ENCODE measurements at regions not wholly inside any gene's neighbourhood (a gene's known extent, or its start where the extent isn't known, plus 50 kb on each side); places are given as distances from the start of the nearest gene placed in this dataset.

DNA sequence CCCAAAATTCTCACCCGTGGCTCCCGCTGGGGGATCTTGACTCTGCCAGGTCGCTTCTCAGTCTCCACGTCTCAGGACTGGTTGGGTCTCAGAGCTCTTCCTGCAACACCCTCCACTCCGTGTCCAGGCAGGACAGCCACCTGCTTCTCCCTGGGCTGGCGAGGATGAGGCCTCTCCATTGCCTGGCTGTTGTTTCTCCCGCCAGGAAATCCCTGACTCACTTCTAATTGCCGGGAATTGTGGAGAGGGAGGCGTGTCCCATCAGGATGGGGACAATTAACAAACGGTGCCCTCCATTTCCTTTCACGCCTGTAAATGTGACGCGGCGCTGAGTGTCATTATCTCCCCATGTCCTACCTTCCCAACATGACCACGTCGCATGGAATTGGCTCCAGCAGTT lies 204.5 kb downstream of the RBFOX3 start:
- DNase-seq (ENCODE audit: extremely low read depth, low read depth), result no peak

DNA sequence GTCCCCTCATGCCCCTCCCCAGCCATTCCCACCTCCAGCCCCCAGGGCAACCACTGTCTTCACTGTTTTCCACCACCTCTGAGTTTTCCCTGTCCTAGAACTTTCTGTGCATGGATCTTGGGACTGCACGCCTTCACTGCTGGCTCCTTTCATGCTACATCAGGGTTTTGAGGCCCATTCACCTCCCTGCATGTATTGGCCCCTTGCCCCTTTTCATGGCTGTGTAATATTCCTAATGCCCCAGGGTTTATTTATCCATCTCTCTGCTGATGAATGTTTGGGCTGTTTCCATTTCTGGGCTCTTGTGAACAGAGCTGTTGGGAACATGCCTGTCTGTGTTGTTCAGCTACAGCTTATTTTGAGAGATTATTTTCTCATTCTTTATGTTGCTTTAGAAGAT lies 205.0 kb downstream of the RBFOX3 start:
- DNase-seq (ENCODE audit: extremely low read depth, low read depth), result no peak

DNA sequence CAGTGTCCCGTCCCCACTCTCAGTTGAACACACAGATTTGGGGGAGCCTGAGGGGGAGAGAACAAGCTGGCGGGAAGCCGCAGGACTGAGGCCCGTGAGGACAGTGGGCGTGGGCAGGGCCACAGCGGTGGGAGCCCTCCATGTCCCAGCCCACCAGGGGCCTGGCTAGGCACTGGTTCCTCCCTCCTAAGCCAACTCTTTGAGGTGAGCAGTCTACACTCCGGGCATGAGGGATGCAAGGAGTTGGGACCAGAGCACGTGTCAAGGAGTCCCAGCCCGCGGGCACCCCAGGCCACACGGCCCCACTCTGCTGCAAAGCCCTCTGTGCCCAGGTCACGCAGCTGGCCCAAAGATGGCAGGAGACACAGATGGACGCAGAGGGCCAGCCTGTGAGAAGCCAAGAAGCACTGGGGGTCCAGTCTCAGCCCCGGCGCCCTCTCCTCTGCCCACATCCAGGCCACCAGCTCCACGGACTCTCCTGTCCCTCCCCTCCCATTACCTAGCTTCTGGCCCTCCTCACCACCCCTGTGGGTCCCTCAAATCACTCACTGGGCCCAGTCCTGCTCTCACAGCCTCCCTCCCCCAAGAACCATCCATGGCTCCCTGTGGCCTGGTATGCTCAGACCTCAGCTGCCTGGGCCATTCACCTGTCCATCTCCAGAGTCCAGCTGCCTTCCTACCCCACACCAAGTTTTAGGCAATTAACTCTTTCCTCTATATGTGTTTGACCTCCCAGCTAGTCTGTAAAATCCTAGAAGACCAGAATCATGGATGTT lies 206.5 kb downstream of the RBFOX3 start:
- no peak for DNase-seq (ENCODE audit: extremely low read depth, low read depth)

DNA sequence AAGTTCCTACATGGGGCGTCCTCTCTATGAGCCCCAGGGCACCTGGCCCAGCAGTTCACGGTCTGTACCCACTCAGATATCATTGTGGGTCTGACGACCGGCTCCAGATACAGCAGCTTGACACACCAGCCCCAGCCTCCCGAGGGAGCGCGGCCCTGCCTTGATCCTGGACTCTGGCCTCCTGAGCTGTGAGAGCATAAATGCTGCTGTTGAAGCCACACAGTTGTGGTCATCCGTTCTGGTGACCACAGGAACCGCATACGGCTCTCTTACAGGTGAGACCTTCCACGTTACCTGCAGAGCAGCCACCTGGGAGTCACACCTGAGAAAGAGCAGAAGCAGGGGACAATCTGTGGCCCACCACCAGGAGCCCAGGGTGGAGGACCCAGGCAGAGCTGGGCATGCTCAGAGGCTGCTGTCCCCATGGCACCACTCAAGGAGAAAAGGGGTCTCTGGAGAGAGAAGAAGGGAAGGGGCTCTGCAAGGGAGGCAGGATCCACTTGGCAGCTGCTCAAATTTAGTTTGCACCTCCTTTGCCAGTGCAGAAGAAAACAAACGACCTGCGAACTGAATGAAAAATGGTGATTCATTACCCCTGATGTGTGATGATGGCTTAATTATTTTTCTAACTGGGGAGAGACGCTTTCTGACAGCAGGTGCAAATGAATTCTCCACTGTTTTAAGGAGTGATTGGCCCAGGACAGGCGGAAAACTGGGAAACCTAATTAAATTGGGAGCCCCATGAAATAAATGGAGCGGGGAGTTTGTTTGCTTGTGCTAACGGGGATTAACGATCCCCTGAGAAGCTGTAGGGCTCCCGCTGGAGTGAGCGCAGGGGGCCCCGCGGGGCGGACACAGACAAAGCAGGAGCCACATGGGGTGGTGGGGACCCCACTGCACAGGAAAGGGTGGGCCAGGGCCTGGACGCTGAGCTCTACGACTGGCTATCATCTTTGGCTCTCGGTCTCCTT lies 208.9 kb downstream of the RBFOX3 start:
- DNase-seq (ENCODE audit: extremely low read depth, low read depth), result no peak

DNA sequence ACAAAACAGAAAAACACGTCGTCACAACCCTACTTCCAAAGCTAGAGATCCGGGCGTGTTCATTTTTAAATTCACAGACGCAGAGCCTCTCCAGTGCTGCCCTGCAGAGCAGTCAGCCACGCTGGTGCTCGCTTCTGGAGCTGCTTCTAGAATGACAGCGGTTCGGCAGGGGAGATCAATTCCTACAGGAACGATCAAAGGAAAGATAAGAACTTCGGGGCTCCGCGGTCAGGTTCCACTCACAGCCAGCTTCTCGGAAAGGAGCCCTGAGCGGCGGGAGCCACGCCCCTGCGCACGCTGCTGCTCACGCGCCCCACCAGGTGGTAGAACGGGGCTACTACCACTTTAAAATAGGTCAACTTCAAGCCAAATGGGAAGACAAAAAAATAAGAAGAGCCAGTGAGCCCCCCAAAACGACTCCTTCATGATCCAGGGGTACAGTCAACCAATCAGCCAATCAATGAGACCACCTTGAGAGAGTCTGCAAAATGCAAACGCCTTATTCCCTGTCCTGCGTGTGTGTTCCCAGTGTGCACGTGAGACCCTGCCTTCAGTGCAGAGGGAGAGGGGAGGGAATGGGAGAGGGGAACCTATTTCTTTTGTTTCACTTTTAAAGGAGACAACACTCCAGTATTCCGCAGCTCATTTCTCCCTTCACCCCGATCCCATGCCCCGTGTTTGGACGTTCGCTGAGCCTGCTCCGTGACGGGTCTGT lies 209.7 kb downstream of the RBFOX3 start:
- DNase-seq (ENCODE audit: extremely low read depth, low read depth), result peak; percentile 55

DNA sequence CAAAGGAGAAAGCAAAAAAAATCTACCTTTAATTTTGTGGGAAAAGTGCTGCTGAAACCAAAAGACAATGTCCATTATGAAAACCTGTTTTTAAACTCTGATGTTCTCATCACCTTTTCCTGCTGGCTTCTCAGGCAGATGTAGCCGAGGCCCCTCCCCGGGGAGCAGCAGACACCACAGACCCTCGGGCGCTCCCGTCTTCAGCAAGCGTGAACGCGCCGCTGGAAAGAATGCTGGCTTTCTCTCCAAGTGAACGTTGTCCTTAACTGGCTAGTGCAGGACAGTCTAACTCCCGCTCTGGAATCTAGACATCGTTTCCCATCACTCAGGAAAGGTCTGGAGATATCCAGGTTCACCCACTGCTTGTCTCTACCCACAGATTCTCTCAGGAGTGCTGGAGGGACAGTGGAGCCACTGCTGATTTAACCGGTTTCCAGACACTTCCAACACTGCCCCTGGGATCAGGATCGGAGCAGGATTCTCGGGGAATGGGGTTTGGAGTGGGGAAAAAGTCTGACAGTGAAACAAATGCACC lies 211.2 kb downstream of the RBFOX3 start:
- DNase-seq (ENCODE audit: extremely low read depth, low read depth), result no peak

DNA sequence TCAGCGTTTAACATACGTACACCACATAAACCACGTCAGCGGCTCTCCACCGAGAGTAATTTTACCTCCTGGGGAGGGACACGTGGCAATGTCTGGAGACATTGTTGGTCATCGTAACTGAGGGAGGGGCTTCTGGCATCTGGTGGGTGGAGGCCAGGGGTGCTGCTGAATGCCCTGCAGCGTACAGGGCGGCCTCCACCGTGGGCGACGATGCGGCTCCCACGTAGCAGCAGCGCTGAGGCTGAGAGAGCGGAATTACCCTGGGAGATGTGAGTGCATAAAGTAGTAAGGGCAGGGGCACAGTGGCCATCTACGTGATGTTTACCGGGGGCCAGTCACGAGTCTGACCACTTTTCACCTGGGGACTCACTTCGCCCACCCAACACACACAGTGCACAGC lies 212.4 kb downstream of the RBFOX3 start:
- no peak for DNase-seq (ENCODE audit: extremely low read depth, low read depth)

DNA sequence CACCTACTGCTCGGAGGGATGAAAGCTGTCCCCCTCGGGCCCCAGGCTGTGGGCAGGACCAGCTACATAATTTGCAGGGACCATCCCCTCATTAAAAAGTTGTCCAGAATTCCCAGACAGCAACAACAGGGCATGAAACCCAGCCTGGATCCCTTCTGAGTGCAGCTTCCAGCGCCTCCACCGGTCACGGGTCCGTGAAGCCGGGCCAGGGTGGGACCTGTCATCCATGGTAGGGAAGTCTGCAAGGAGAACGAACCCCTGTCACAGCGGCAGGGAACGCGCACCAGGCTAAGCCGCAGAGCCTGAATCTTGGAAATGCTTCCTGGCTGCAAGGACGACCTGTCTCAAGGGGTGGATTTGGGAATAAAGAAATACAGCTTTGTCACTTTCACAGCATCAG lies 214.2 kb downstream of the RBFOX3 start:
- DNase-seq (ENCODE audit: extremely low read depth, low read depth), result no peak

DNA sequence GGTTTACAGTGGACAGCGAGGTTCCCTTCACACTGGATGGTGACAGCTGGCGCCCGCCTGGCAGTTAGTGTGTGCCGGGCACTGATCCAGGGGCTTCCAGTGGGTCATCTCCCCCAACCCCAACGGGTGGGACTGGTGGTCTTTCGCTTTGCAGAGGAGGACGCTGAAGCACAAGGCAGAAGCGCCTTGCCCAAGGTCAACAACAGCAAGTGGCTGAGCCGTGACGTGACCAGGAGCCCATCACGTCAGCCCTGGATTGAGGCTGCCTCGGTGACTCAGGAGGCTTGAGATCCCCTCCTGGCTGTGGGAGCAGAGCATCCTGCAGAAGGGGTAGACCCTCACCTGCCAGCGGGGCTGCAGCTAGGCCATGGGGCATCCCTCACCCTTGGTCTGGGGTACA lies 215.3 kb downstream of the RBFOX3 start:
- DNase-seq (ENCODE audit: extremely low read depth, low read depth), result no peak

DNA sequence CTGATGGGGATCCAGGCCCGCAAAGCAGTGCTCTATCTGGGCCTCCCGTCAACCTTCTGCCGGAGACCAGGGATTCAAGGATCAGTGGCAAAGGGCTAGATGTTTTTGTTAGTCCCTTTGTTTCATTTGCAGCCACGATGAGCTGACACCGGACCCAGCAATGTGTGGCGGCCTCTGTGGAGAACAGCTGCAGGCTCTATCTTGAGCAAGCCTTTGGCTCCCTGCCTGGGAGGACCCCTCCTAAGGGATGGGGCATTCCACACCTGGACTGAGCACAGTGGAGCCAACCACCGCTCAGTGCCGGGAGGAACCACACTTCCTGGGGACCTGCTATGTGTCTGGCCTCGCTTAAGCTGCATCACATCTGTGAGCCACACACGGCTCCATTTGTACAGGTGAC lies 215.8 kb downstream of the RBFOX3 start:
- DNase-seq (ENCODE audit: extremely low read depth, low read depth), result no peak

DNA sequence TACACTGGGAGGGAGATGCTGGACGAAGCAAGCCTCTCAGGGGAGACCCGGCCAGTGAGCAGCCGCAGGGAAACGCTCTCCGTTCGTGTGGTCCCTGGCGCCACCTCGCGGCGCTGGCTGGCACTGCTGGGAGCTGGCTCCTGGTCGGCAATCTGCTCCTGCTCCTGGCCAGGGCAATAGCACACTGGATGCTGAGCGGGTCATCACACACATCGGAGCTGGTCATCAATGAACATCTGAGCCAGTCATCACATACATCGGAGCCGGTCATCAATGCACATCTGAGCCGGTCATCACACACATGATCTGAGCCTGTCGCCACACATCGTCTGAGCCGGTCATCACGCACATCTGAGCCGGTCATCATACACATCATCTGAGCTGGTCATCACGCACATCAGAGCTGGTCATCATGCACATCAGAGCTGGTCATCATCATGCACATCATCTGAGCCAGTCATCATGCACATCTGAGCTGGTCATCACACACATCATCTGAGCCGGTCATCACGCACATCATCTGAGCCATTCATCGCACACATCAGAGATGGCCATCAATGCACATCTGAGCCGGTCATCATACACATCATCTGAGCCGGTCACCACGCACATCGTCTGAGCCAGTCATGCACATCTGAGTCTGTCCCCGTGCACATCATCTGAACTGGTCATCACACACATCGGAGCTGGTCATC lies 217.3 kb downstream of the RBFOX3 start:
- peak; percentile 53 for DNase-seq (ENCODE audit: extremely low read depth, low read depth)

DNA sequence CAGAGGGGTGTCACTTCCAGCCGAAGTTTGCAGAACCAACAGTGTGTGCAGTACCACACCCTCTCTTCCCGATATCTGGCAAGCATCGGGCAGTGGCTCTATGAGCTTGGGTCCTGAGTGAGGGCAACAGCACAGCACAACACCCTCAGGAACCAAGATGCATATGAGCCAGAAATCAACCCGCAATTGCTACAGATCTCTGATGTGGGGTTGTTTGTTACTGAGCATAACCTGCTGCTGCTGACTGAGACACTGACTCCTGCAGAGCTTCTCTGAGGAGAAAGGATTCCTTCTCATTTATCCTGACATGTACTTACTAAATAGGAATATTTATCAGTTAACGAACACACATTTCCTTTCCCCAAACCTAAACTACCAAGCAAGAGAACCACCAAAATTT lies 218.3 kb downstream of the RBFOX3 start:
- DNase-seq (ENCODE audit: extremely low read depth, low read depth), result no peak

DNA sequence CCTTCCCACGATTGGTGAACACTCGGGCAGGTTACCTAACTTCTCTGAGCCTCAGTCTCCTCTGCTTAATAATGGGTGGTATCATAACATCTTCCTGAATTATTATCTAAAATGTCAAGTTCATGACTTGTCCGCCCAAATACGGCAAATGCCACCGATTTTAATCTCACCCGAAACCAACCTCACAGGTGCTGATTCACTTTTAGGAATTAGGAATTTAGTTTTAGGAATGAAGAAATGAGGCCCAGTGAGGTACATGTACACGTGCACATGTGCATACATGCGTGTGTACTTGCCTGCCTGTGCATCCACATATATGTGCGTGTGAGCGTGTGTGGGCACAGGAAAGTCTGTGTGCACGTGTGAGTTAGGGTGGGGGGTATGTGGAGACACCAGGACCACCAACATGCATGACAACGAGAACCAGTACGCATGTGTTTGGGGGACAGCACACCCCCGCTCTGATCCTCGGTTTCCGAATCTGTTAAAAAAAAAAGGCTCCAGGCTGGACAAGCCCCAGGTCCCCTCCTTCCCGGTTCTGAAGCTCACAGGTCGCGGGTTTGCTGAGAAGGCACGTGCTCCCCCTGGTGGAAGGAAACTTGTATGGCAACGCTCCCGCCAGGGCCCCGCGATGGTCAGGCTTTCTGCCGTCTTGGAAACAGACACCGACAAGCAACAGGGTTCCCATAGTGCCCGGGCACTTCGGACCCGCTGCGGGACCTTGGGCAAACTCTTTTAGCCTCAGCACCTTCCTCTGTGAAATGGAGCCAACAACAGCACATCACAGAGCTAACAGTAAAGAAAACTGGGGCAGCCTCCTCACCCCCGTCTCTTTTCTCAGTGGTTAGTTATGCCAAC lies 219.2 kb downstream of the RBFOX3 start:
- peak; percentile 61 for DNase-seq (ENCODE audit: extremely low read depth, low read depth)

DNA sequence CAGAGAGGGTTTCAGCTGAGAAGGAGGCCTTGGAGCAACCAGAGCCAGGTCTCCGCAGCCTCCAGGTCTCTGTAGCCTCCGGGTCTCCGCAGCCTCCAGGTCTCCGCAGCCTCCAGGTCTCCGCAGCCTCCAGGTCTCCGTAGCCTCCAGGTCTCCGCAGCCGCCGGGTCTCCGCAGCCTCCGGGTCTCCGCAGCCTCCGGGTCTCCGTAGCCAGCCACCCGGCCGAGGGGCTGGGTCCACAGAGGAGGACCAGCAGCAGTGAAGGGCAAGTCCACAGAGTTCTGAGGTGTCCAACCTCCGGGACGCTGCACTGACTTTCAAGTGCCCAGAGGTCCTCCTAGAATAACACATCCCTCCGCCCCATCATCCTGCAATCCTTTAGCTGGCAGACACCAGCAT lies 221.0 kb downstream of the RBFOX3 start:
- no peak for DNase-seq (ENCODE audit: extremely low read depth, low read depth)

DNA sequence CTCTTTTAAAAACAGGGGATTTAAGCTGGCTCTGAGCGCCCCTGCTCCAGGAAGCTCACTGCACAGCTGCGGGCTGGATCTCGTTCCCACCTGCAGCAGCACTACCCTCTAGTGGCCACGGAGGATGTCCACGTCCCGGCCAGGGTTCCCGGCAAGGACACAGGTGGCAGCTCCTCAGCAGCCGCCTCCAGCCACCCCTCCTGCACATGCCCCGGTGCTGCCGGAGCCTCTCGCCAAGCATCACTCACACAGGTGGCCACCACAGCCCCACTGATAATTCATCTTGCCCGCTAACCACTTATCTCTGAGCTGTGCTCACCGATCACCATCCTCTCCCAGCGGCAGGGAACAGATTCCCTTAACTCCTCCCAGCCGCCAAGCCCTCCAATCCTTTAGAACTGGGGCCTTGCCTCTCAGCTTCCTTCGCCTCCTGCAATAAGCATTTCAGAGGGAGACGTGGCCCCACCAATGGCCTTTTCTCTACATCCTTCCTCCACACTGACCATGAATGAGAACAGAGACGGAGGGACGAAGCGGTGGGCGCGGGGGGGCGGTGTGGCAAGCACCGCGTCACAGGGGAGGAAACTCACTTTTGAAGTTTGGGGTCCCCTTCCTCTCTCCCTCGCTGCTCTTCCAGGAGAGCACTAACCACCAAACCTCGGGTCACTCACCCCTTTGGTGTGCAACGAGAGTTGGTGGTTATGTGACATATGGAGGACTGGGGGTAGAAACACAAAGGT lies 222.1 kb downstream of the RBFOX3 start:
- peak; percentile 38 for DNase-seq (ENCODE audit: extremely low read depth, low read depth)

DNA sequence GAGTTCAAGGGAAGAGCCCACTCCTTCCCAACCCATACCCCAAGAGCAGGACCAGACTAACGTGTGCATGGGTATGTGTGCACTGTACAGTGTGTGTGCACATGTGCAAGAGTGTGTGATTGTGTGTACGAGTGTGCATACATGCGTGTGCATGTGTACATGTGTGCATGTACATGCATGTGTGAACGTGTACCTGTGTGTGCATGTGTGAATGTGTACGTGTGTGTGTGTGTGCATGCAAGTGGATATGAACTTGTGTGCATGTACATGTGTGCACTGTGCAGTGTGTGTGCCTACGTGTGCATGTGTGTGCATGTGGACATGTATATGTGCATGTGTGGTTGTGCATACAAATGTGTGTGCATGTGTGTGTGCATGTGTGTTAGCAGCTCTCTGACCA lies 223.1 kb downstream of the RBFOX3 start:
- DNase-seq (ENCODE audit: extremely low read depth, low read depth), result no peak

DNA sequence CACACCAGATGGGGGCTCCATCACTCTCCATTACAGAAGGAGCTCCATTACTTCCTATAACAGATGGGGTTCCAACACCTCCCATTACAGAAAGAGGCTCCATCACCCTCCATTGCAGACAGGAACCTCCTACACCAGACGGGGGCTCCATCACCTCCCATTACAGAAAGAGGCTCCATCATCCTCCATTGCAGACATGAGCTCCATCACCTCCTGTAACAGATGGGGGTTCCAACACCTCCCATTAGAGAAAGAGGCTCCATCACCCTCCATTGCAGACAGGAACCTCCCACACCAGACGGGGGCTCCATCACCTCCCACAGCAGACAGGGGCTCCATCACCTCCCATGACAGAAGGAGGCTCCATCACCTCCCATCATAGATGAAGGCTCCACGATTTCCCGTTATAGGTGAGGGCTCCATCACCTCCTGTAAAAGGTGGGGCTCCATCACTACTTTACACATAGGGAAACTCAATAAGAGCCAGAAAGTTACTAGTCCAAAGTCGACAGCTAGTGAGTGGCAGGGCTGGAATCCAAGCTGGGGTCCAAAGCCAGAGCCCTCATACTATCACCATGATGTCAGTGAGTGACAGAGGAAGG lies 224.8 kb downstream of the RBFOX3 start:
- DNase-seq (ENCODE audit: extremely low read depth, low read depth), result no peak

DNA sequence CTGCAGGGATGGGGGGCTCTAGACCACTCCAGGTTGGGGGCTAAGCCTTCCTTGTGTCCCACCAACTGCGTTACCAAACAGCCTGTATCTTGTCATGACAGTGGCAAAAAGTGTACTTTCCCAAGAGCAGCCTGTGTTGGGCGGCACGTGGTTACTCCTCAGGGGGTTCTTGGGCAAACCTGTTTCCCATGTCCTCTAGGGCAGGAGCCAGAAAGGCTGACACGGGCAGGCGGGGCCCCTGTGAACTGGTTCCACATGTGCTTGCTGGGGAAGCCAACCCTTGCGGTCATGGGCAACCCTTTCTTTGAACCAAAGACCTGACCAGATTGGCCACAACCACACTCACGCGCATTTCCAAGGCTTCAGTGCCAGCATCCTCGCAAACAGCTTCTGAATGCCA lies 228.5 kb downstream of the RBFOX3 start:
- DNase-seq (ENCODE audit: extremely low read depth, low read depth), result no peak
